ENCODE measurements at regions not wholly inside any gene's neighbourhood (a gene's known extent, or its start where the extent isn't known, plus 50 kb on each side); places are given as distances from the start of the nearest gene placed in this dataset.

DNA sequence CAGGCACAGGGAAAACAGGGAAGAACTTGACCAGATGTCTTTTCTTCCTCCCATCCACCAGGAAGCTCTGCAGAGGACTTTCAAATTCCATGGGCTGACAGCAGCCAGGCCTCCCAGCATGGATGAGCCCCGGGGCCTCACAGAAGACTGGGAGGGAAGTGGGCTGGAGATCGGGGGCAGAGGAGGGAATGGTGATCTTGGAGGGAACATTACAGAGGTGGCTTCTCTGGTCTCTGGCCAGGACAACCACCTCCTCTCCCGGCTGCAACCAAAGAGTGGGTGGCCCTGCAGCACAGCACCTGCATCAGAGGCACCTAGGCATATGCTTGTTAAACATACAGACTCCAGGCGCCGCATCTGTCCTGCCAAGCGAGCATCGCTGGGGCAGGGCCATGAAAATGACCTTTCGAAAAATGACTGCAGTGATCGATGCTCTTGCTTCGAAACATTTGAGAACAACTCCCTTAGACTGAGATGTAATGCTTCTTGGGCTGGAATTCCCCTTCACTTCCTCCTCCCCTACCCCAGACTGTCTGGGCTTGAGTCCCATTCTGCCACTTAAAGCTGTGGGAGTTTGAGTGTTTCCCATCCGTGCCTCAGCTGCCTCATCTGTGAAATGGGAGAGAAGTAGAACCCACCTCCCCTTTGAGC, 68.7 kb upstream of the UNC5A start:
- H3K27ac ChIP-seq (replicated peaks in 1 of 4), result no peak overlapping the region
- H3K27me3 ChIP-seq, result peaks cover 0 to 91% (median 33%) of the 10 kb centered on the region in 4 donors
- no peaks in the 10 kb centered on the region for H3K9me3 ChIP-seq
- H3K36me3 ChIP-seq, result no peaks in the 10 kb centered on the region
- no peak for TF ChIP-seq POLR2AphosphoS5 (IDR thresholded peaks at IDR 0.05)
- TF ChIP-seq EP300 (IDR thresholded peaks at IDR 0.05), result no peak
- no peak for TF ChIP-seq POLR2A (IDR thresholded peaks at IDR 0.05; ENCODE audit: low read depth)
- TF ChIP-seq, protein P1, sequence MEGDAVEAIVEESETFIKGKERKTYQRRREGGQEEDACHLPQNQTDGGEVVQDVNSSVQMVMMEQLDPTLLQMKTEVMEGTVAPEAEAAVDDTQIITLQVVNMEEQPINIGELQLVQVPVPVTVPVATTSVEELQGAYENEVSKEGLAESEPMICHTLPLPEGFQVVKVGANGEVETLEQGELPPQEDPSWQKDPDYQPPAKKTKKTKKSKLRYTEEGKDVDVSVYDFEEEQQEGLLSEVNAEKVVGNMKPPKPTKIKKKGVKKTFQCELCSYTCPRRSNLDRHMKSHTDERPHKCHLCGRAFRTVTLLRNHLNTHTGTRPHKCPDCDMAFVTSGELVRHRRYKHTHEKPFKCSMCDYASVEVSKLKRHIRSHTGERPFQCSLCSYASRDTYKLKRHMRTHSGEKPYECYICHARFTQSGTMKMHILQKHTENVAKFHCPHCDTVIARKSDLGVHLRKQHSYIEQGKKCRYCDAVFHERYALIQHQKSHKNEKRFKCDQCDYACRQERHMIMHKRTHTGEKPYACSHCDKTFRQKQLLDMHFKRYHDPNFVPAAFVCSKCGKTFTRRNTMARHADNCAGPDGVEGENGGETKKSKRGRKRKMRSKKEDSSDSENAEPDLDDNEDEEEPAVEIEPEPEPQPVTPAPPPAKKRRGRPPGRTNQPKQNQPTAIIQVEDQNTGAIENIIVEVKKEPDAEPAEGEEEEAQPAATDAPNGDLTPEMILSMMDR (IDR thresholded peaks at IDR 0.05), result no peak
- WGBS, result 67% methylated on average over 9 of the region's 11 CpGs
- no peak overlapping the region for H3K4me3 ChIP-seq
- intact Hi-C loops (cut with DNase I), result no loop called here
- H3K4me1 ChIP-seq, result peaks cover 0 to 15% (median 11%) of the 10 kb centered on the region in 4 donors
- DNase-seq (ENCODE audit: extremely low spot score), result peak; percentile 89

DNA sequence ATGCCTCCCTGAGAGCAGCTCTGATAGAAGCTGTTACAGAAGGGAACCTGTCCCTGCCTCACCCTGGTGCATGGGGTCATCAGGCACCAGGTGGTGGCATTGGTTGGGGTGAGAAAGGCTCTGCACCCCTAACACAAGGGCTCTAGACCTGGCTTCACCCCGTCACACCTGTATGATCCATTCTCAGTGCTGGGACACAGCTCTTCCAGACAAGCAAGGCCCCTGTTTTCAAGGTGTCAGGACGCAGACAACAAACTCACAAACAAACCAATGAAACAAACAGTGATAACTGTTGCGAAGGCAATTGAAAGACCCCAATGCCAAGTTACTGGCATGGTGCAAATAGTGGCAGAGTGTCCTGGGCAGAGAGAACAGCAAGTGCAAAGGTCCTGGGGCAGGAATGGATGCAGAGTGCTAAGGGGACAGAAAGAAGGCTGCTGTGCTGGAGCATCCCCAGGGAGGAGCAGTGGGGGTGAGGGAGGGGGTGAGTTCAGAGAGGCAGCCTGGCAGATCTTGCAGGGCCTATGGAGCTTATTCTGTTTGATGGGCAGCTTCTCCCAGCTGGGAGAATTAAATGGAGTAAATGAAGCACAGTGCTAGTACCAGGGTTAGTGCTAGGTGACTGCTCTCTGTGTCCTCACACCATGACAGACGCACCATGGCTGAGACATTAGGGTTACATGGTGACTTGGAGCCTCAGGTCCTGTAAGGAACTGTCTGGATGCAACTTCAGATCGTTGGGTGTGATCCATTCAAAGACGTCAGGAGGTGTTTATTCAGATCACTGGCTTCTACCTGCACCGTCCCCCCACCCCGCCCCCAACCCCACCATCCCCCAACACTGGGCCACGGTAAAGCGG, 67.9 kb upstream of the UNC5A start:
- no peak for TF ChIP-seq POLR2AphosphoS5 (IDR thresholded peaks at IDR 0.05)
- no peak for TF ChIP-seq POLR2A (IDR thresholded peaks at IDR 0.05; ENCODE audit: low read depth)
- TF ChIP-seq, protein P1 (IDR thresholded peaks at IDR 0.05), result no peak
- TF ChIP-seq EP300 (IDR thresholded peaks at IDR 0.05), result no peak
- H3K27me3 ChIP-seq, result peaks cover 0 to 91% (median 33%) of the 10 kb centered on the region in 4 donors
- WGBS, result 47% methylated on average over 8 of the region's 10 CpGs

DNA sequence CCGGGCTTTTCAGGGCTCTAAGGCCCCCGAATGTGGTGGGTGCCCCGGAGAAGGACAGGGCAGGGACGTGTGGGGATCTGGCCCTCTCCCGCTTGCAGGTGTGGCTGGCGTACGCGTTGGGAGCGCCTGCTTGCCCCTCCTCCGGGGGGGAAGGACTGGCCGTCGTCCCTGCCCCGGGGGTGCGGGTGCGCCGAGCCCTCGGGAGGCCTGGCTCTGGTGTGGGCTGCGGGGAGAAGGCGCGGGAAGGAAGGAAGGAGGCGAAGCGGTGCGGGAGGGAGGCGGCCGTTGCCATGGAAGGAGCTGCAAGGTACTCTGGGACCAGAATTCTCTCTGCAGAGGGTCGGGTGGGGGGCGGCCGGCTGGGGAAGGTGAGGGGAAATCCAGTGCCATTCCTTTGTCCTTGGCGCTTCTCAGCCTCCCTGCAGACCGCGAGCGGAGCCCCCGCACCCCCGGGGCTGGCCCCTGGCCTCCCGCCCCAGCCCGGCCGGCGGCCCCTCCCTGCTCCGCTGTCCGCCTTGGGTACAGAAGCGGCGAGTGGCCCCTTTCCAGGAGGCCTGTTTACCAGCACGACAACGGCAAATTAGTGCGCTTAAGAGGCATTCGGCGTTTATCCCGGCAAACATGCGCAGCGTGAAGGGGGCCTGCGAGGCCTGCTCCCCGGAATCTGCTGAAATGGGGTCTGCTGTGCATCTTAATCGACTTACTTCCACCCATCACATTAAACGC, 67.1 kb upstream of the UNC5A start:
- 14% methylated on average over 18 of the region's 54 CpGs for WGBS
- peak; percentile 50 for DNase-seq (ENCODE audit: extremely low spot score)
- intact Hi-C loops (cut with DNase I), result no loop called here

More for the DNA sequence above, 67.9 kb upstream of the UNC5A start:
- Histone ChIP-seq H3K36me3 (no peaks in the 10 kb centered on the region), H3K9me3 (no peaks in the 10 kb centered on the region), H3K27ac (replicated peaks in 1 of 4) (no peak overlapping the region), H3K4me3 (no peak overlapping the region), H3K4me1 (peaks cover 0 to 15% (median 11%) of the 10 kb centered on the region in 4 donors)
- peak; percentile 83 for DNase-seq (ENCODE audit: extremely low spot score)
- intact Hi-C loops (cut with DNase I), result no loop called here

DNA sequence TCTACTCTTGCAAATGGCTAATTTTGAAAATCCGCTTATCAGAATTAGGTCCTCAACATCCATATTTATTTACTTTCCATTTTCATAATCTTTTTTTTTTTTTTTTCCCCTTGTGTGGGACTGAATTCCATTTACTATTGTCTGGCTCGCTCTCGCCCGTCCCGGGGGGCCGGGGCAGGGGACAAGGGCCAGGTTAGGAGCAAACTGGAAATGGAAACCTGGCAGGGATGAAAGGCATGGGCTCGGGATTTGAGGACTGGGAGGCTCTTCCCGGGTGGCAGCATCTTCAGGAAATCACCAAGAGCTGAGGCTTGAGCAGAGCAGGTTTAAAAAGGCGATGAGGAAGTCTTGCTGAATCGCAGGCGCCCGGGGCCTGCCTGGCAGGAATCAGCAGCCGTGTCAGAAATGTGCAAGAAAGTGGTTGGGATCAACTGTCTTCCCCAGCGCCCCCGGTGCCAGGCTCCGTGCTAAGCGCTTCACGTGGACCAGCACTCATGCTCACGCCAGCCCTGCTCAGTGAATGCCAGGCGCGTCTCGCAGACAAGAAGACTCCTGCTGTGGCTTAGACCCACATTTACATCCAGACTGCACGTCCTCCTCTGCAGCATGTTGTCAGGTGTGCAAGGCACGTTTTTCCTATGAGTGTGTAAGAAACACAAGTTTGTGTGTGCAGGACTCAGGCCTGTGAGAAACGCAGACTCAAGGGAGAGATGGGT, 66.3 kb upstream of the UNC5A start:
- H3K4me1 ChIP-seq, result peaks cover 0 to 15% (median 11%) of the 10 kb centered on the region in 4 donors
- WGBS, result 35% methylated on average over 18 of the region's 25 CpGs
- no peaks in the 10 kb centered on the region for H3K36me3 ChIP-seq
- TF ChIP-seq POLR2AphosphoS5 (IDR thresholded peaks at IDR 0.05), result no peak
- TF ChIP-seq, protein P1 (IDR thresholded peaks at IDR 0.05), result no peak
- no peak for TF ChIP-seq EP300 (IDR thresholded peaks at IDR 0.05)
- TF ChIP-seq POLR2A (IDR thresholded peaks at IDR 0.05; ENCODE audit: low read depth), result no peak
- no peak overlapping the region for H3K27ac ChIP-seq (replicated peaks in 1 of 4)
- intact Hi-C loops (cut with DNase I), result no loop called here
- peaks cover 0 to 99% (median 33%) of the 10 kb centered on the region in 4 donors for H3K27me3 ChIP-seq
- H3K4me3 ChIP-seq, result peak overlapping the region in 1 of 4 donors; percentile 14
- DNase-seq (ENCODE audit: extremely low spot score), result peak; percentile 86
- H3K9me3 ChIP-seq, result no peaks in the 10 kb centered on the region

More for the DNA sequence above, 67.1 kb upstream of the UNC5A start:
- H3K4me3 ChIP-seq, result peak overlapping the region; percentile 14 to 38 (median 24)
- no peaks in the 10 kb centered on the region for H3K36me3 ChIP-seq
- peaks cover 0 to 15% (median 11%) of the 10 kb centered on the region in 4 donors for H3K4me1 ChIP-seq
- H3K27ac ChIP-seq (replicated peaks in 1 of 4), result no peak overlapping the region
- peaks cover 0 to 96% (median 33%) of the 10 kb centered on the region in 4 donors for H3K27me3 ChIP-seq
- TF ChIP-seq EP300 (IDR thresholded peaks at IDR 0.05), result no peak
- TF ChIP-seq, protein P1 (IDR thresholded peaks at IDR 0.05), result no peak
- TF ChIP-seq POLR2AphosphoS5 (IDR thresholded peaks at IDR 0.05), result no peak
- no peak for TF ChIP-seq POLR2A (IDR thresholded peaks at IDR 0.05; ENCODE audit: low read depth)
- no peaks in the 10 kb centered on the region for H3K9me3 ChIP-seq

All from esophagus muscularis mucosa (tissue), 4 donors.